Erythroblast (primary cell): ENCODE measurements at regions not wholly inside any gene's neighbourhood (a gene's known extent, or its start where the extent isn't known, plus 50 kb on each side); places are given as distances from the start of the nearest gene placed in this dataset.

Experiments used
- GATA1 ChIP-seq: IDR thresholded peaks from 2 replicates; pipeline ENCODE4 v1.6.1; 2011; ENCODE audit warnings: low read depth, mild to moderate bottlenecking, control low read depth, low read length, moderate library complexity
- POLR2A ChIP-seq: IDR thresholded peaks from 2 replicates; pipeline ENCODE4 v1.6.1; 2011; ENCODE audit warnings: mild to moderate bottlenecking, low read length

- no peak for TF ChIP-seq POLR2A
- TF ChIP-seq GATA1 = no peak
Observed at GRCh38 chr16:7867831-7868230, 535.2 kb downstream of the RBFOX1 start.
